GM23248 (cell line): ENCODE measurements at regions not wholly inside any gene's neighbourhood (a gene's known extent, or its start where the extent isn't known, plus 50 kb on each side); places are given as distances from the start of the nearest gene placed in this dataset.

Source experiments
- DNase-seq: peaks from one replicate; pipeline ENCODE4 v3.0.0-alpha.2; 2015
- H2AFZ ChIP-seq: fragments of 200-600 bp; sonication (generic); 2 replicates; pipeline ENCODE4 v1.6.1; 2016; ENCODE audit warnings: antibody characterized with exemption
- H3F3A ChIP-seq: fragments of 200-600 bp; sonication (generic); 2 replicates; pipeline ENCODE4 v1.6.1; 2016; ENCODE audit warnings: mild to moderate bottlenecking, antibody characterized with exemption, mixed run types; ENCODE audit not compliant: insufficient read depth
- H3K27ac ChIP-seq: fragments of 200-600 bp; sonication (generic); 2 replicates; pipeline ENCODE4 v1.5.1; 2016; ENCODE audit warnings: mild to moderate bottlenecking
- H3K27me3 ChIP-seq: fragments of 200-600 bp; sonication (generic); replicated peaks from 2 replicates; pipeline ENCODE4 v1.6.1; 2016; ENCODE audit warnings: mild to moderate bottlenecking; ENCODE audit not compliant: insufficient read depth
- H3K36me3 ChIP-seq: fragments of 200-600 bp; sonication (generic); 2 replicates; pipeline ENCODE4 v1.6.1; 2016; ENCODE audit warnings: low read depth, mild to moderate bottlenecking
- H3K4me1 ChIP-seq: fragments of 200-600 bp; sonication (generic); 2 replicates; pipeline ENCODE4 v1.6.1; 2016; ENCODE audit warnings: mild to moderate bottlenecking; ENCODE audit not compliant: insufficient read depth
- H3K4me2 ChIP-seq: fragments of 200-600 bp; sonication (generic); one replicate; pipeline ENCODE4 v1.6.1; 2016; ENCODE audit warnings: mild to moderate bottlenecking; ENCODE audit not compliant: unreplicated experiment
- H3K4me3 ChIP-seq: fragments of 200-600 bp; sonication (generic); 2 replicates; pipeline ENCODE4 v1.5.1; 2016; ENCODE audit warnings: mild to moderate bottlenecking
- H3K79me2 ChIP-seq: fragments of 200-600 bp; sonication (generic); 2 replicates; pipeline ENCODE4 v1.6.1; 2016; ENCODE audit warnings: mild to moderate bottlenecking; ENCODE audit not compliant: insufficient read depth
- H3K9ac ChIP-seq: fragments of 200-600 bp; sonication (generic); 2 replicates; pipeline ENCODE4 v1.6.1; 2016; ENCODE audit warnings: mild to moderate bottlenecking
- H3K9me2 ChIP-seq: fragments of 200-600 bp; sonication (generic); 2 replicates; pipeline ENCODE4 v1.6.1; 2016; ENCODE audit warnings: mixed run types, mild to moderate bottlenecking, moderate library complexity; ENCODE audit not compliant: insufficient read depth
- H3K9me3 ChIP-seq: fragments of 200-600 bp; sonication (generic); one replicate; pipeline ENCODE4 v1.6.1; 2017; ENCODE audit warnings: low read depth
- H4K20me1 ChIP-seq: fragments of 200-600 bp; sonication (generic); 2 replicates; pipeline ENCODE4 v1.6.0; 2016; ENCODE audit not compliant: insufficient read depth
- EZH2 ChIP-seq: fragments of 200-600 bp; sonication (generic); IDR thresholded peaks from 2 replicates; pipeline ENCODE4 v1.6.1; 2018; ENCODE audit warnings: antibody characterized with exemption, mild to moderate bottlenecking; ENCODE audit not compliant: insufficient read depth, poor library complexity, severe bottlenecking
- EZH2phosphoT487 ChIP-seq: fragments of 200-600 bp; sonication (generic); IDR thresholded peaks from 2 replicates; pipeline ENCODE4 v1.6.1; 2018; ENCODE audit warnings: antibody characterized with exemption, moderate library complexity, mild to moderate bottlenecking, low read depth; ENCODE audit not compliant: insufficient read depth
- WGBS, 2 experiments: methylation state at CpG; one replicate each; pipeline ENCODE4 v1.1.6; 2015 to 2017; ENCODE audit warnings: low lambda C conversion rate in 2 of 2, low coverage in 1 of 2; ENCODE audit errors: missing lambda C conversion rate in 2 of 2; 5-methylcytosine and 5-hydroxymethylcytosine counted together
- in situ Hi-C: fragments of 300-500 bp; cut with MboI; formaldehyde crosslinking; loops from 2 replicates; pipeline ENCODE4 v1.15.0; 2020

DNA sequence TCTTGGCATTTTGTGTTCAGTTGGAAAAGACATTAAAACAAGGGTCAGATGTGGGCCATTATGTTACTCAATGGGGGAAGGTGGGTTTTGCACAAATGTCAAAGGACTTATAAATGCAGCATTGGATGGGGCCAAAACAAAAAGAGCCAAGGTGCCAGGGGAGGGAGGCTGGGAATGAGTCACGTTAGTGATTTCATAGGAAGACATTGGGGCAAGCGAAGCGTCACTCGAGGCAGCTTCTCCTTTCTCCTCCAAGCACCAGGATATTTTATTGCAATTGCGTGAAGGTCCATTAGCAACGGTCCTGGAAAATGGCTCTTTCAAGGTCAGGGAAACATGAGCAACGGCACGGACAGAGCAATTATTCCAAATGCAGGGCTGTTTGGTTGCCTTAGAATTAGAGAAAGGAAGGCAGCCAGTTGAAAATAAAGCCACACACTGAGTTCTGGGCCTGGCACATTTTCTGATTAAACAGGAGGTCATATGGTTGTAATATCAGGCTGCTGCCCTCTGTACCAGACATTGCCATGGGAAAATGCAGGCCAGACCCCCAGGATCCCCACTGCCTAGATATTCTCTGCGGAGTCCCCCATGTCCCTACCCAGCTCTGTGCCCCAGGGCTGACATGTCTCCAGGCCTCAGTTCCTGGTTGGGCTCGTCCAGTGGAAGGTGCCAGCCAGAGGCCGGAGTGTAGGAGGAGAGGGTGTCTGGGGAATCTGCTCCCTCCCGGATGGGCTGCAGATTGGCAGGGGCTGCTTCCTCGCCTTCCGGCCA lies 63.3 kb upstream of the NANOS1 start:
- no peaks in the 10 kb centered on the region; the same call in 1 of the 2 replicates for H3K27me3 ChIP-seq
- no peak overlapping the region for H2AFZ ChIP-seq
- no peak overlapping the region for H3K27ac ChIP-seq
- no peaks in the 10 kb centered on the region for H3F3A ChIP-seq
- no peak overlapping the region for H3K4me2 ChIP-seq
- H3K4me1 ChIP-seq = no peaks in the 10 kb centered on the region
- H3K9ac ChIP-seq = no peak overlapping the region
- H3K9me2 ChIP-seq = no peaks in the 10 kb centered on the region
- WGBS, 2 experiments = 39 to 47% methylated on average over 13 to 14 of the region's 14 CpGs
- H4K20me1 ChIP-seq = no peaks in the 10 kb centered on the region
- no peaks in the 10 kb centered on the region for H3K9me3 ChIP-seq
- peak; percentile 54 for DNase-seq
- no peaks in the 10 kb centered on the region for H3K36me3 ChIP-seq
- TF ChIP-seq EZH2phosphoT487 = no peak
- TF ChIP-seq EZH2 = no peak
- no peaks in the 10 kb centered on the region for H3K79me2 ChIP-seq
- H3K4me3 ChIP-seq = no peak overlapping the region
- in situ Hi-C loops = no loop called here

GRCh38 chr10:118966850-118967125 lies 62.7 kb upstream of the NANOS1 start:
- Histone ChIP-seq H3K4me1 (no peaks in the 10 kb centered on the region), H3K27ac (no peak overlapping the region), H3K4me3 (no peak overlapping the region), H4K20me1 (no peaks in the 10 kb centered on the region), H3K9ac (no peak overlapping the region), H3F3A (no peaks in the 10 kb centered on the region), H3K36me3 (no peaks in the 10 kb centered on the region), H3K27me3 (peaks cover 3% of the 10 kb centered on the region; the same call in 1 of the 2 replicates), H3K9me2 (no peaks in the 10 kb centered on the region), H3K79me2 (no peaks in the 10 kb centered on the region), H3K4me2 (no peak overlapping the region), H2AFZ (no peak overlapping the region), H3K9me3 (no peaks in the 10 kb centered on the region)
- no peak for DNase-seq
- no peak for TF ChIP-seq EZH2
- TF ChIP-seq EZH2phosphoT487 = no peak
- WGBS, 2 experiments = 47 to 86% methylated on average over 4 of the region's 4 CpGs
- in situ Hi-C loops = no loop called here

DNA sequence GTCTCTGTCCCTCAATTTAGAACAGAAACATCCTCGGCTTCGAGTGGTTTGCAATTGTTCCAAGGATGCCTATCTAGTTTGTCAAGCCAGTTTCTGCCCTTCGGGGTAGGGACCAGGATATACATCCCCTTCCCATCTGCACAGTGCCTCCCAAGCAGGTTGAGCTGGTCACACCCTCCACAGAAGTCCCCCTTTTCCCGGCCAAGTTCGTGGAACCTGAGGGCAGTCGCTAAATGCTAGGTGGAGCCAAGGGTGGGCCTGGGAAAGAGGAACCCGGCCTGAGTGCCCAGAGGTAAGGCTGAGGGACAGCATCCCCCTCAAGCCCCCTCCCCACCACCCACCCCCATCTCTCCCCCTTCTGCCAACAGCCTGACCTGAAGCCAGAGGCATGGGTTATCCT lies 62.4 kb upstream of the NANOS1 start:
- DNase-seq = no peak
- Histone ChIP-seq H3K9me2 (no peaks in the 10 kb centered on the region), H3K36me3 (no peaks in the 10 kb centered on the region), H3K79me2 (no peaks in the 10 kb centered on the region), H3K4me2 (no peak overlapping the region), H3K27ac (no peak overlapping the region), H4K20me1 (no peaks in the 10 kb centered on the region), H3K4me1 (no peaks in the 10 kb centered on the region), H3K9ac (no peak overlapping the region), H3K27me3 (peaks cover 6% of the 10 kb centered on the region; the same call in 1 of the 2 replicates), H3K9me3 (no peaks in the 10 kb centered on the region), H3K4me3 (no peak overlapping the region), H2AFZ (no peak overlapping the region), H3F3A (no peaks in the 10 kb centered on the region)
- in situ Hi-C loops = no loop called here
- 71 to 77% methylated on average over 6 to 7 of the region's 7 CpGs for WGBS, 2 experiments
- no peak for TF ChIP-seq EZH2

- TF ChIP-seq EZH2phosphoT487 = no peak
- TF ChIP-seq EZH2 = no peak
- H3K4me2 ChIP-seq = no peak overlapping the region
- WGBS, 2 experiments = 56 to 64% methylated on average over 8 of the region's 8 CpGs
- no peaks in the 10 kb centered on the region for H4K20me1 ChIP-seq
- no peaks in the 10 kb centered on the region for H3K4me1 ChIP-seq
- no peak overlapping the region for H2AFZ ChIP-seq
- H3K36me3 ChIP-seq = no peaks in the 10 kb centered on the region
- no peak overlapping the region for H3K27ac ChIP-seq
- peaks cover 13% of the 10 kb centered on the region; the same call in 1 of the 2 replicates for H3K27me3 ChIP-seq
- no peaks in the 10 kb centered on the region for H3F3A ChIP-seq
- no peak for DNase-seq
- no peak overlapping the region for H3K4me3 ChIP-seq
- H3K79me2 ChIP-seq = no peaks in the 10 kb centered on the region
- H3K9me2 ChIP-seq = no peaks in the 10 kb centered on the region
- in situ Hi-C loops = no loop called here
- H3K9ac ChIP-seq = no peak overlapping the region
- no peaks in the 10 kb centered on the region for H3K9me3 ChIP-seq
Observed at GRCh38 chr10:118968060-118968459, 61.5 kb upstream of the NANOS1 start.

DNA sequence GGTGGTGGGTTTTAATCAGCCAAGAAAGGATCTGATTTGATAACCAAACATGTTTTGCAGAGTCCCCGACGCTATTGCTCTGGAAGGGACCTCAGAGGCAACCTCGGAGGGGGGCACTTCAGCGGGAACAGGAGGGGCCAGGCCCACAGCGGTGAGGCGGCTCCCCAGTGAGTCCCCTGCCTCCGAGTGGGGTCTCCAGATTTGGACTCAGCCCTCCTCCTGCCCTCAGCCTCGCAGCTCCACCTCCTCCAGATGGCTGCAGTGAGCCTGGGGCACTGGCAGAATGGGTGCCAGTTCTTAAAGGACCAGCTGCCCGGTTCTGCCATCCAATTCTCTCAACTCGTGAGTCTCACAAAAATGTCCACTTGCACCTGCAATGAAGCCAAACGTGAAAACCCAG lies 61.0 kb upstream of the NANOS1 start:
- Histone ChIP-seq H3F3A (no peaks in the 10 kb centered on the region), H3K4me3 (no peak overlapping the region), H3K36me3 (no peaks in the 10 kb centered on the region), H3K9me3 (no peaks in the 10 kb centered on the region), H4K20me1 (no peaks in the 10 kb centered on the region), H3K79me2 (no peaks in the 10 kb centered on the region), H2AFZ (no peak overlapping the region), H3K27me3 (peaks cover 13% of the 10 kb centered on the region; the same call in 1 of the 2 replicates), H3K4me2 (no peak overlapping the region), H3K9ac (no peak overlapping the region), H3K27ac (no peak overlapping the region), H3K9me2 (no peaks in the 10 kb centered on the region), H3K4me1 (no peaks in the 10 kb centered on the region)
- in situ Hi-C loops = no loop called here
- 52 to 64% methylated on average over 7 to 11 of the region's 11 CpGs for WGBS, 2 experiments
- DNase-seq = no peak
- TF ChIP-seq EZH2 (no peak), EZH2phosphoT487 (no peak)
